Activated CD8-positive, alpha-beta T cell treated with anti-CD3 and anti-CD28 coated beads for 36 hours (primary cell): ENCODE measurements at regions not wholly inside any gene's neighbourhood (a gene's known extent, or its start where the extent isn't known, plus 50 kb on each side); places are given as distances from the start of the nearest gene placed in this dataset.

Experiments used
- ATAC-seq: fragments of 200-7000 bp; cut with Tn5 transposase; one replicate; pipeline ENCODE4 v1.10.0; 2021; ENCODE audit warnings: mild to moderate bottlenecking, moderate library complexity
- CTCF ChIA-PET: fragments of 350-600 bp; sonication (Branson Sonifier 250); formaldehyde crosslinking; loops from one replicate; lab custom pipeline; 2021; ENCODE audit warnings: antibody characterized with exemption; lab: Charles Lee
- POLR2A ChIA-PET: fragments of 350-600 bp; sonication (Branson Sonifier 250); formaldehyde crosslinking; loops from one replicate; lab custom pipeline; 2021; ENCODE audit warnings: antibody characterized with exemption; lab: Charles Lee
- DNase-seq: peaks from one replicate; pipeline ENCODE4 v3.0.0-alpha.2; 2020
- H3K27ac Mint-ChIP-seq: one replicate; pipeline ENCODE4 v1.8.0; 2021; ENCODE audit warnings: mild to moderate bottlenecking, mixed read lengths
- H3K27me3 Mint-ChIP-seq: one replicate; pipeline ENCODE4 v1.8.0; 2021; ENCODE audit warnings: mixed read lengths
- H3K36me3 Mint-ChIP-seq: one replicate; pipeline ENCODE4 v1.8.0; 2021; ENCODE audit warnings: low read depth, mixed read lengths
- H3K4me1 Mint-ChIP-seq: one replicate; pipeline ENCODE4 v1.8.0; 2021; ENCODE audit warnings: low read depth, mixed read lengths
- H3K4me3 Mint-ChIP-seq: one replicate; pipeline ENCODE4 v1.8.0; 2021; ENCODE audit warnings: mild to moderate bottlenecking, moderate library complexity, mixed read lengths
- H3K9me3 Mint-ChIP-seq: one replicate; pipeline ENCODE4 v1.8.0; 2021; ENCODE audit warnings: mixed read lengths
- intact Hi-C: fragments of 100-400 bp; cut with micrococcal nuclease; formaldehyde crosslinking; loops from one replicate; pipeline ENCODE4 v1.10.0; 2022
- TF ChIP-seq, protein P1 (sequence below): fragments of 200-600 bp; IDR thresholded peaks from one replicate; pipeline ENCODE4 v1.8.0; 2022; ENCODE audit warnings: antibody characterized with exemption, mild to moderate bottlenecking

DNA sequence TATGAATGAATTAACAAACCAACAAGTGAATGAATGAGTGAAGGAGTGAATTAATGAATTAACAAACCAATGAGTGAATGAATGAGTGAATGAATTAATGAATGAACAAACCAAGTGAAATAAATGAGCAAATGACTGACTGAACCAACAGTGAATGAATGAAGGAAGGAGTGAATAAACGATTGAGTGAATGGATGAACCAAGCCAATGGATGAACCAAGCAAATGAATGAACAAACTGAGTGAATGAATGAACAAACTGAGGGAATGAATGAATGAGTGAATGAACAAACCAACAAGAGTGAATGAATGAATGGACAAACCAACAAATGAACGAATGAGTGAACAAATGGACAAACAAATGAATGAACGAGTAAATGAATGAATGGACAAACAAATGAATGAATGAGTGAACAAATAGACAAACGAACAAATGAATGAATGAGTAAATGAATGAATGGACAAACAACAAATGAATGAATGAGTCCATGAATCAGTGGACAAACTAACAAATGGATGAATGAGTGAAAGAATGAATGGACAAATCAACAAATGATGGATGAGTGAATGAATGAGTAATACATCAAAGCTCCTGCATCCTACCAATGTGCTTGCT, 69.5 kb downstream of the NPTX2 start:
- POLR2A ChIA-PET = no interaction called here
- no peaks in the 10 kb centered on the region for H3K4me1 Mint-ChIP-seq
- no peak for DNase-seq
- CTCF ChIA-PET = no interaction called here
- TF ChIP-seq, protein P1, sequence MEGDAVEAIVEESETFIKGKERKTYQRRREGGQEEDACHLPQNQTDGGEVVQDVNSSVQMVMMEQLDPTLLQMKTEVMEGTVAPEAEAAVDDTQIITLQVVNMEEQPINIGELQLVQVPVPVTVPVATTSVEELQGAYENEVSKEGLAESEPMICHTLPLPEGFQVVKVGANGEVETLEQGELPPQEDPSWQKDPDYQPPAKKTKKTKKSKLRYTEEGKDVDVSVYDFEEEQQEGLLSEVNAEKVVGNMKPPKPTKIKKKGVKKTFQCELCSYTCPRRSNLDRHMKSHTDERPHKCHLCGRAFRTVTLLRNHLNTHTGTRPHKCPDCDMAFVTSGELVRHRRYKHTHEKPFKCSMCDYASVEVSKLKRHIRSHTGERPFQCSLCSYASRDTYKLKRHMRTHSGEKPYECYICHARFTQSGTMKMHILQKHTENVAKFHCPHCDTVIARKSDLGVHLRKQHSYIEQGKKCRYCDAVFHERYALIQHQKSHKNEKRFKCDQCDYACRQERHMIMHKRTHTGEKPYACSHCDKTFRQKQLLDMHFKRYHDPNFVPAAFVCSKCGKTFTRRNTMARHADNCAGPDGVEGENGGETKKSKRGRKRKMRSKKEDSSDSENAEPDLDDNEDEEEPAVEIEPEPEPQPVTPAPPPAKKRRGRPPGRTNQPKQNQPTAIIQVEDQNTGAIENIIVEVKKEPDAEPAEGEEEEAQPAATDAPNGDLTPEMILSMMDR = no peak
- H3K4me3 Mint-ChIP-seq = no peak overlapping the region
- intact Hi-C loops = no loop called here
- H3K36me3 Mint-ChIP-seq = peaks cover 2% of the 10 kb centered on the region
- peaks cover 4% of the 10 kb centered on the region for H3K27me3 Mint-ChIP-seq
- ATAC-seq = no peak
- H3K9me3 Mint-ChIP-seq = peaks cover 16% of the 10 kb centered on the region
- H3K27ac Mint-ChIP-seq = no peak overlapping the region

DNA sequence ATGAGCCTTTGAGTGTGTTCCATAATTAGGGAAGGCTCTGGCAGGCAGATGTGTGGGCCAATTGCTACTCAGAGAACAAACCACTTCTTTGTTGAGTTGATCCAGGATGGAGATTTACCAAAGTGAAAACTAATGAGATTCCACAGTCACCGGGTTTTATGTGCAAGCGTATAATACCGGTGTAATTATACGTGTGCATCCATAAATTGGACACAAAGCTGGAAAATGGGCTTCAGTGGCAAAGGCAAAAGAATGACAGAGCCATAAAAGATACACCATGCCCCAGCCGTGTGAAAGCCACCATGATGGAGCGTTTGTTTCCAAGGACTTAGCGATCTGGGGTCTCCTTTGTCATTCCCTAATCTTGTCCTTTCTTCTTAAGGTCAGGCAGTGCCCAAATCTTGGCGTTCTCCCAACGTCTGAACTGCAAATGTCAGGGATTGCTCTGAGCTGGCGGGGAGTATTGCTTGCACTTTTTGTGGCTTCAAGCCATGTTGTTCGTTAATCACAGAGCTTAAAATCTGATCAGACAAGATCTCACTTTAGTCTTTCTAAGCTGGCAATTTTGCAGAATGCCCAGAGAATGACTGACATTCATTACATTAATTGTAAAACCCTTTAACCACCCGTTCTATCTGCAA, 70.1 kb downstream of the NPTX2 start:
- Mint-ChIP-seq H3K27me3 (peaks cover 3% of the 10 kb centered on the region), H3K36me3 (peaks cover 2% of the 10 kb centered on the region), H3K4me3 (no peak overlapping the region), H3K27ac (no peak overlapping the region), H3K9me3 (peaks cover 17% of the 10 kb centered on the region), H3K4me1 (no peaks in the 10 kb centered on the region)
- ATAC-seq (no peak), DNase-seq (no peak)
- TF ChIP-seq, protein P1 = no peak
- ChIA-PET POLR2A (interaction anchor here (0.6 kb wide), 1 partner anchor 166 kb away, joined by 3 read pairs; no protein-coding TSS in a partner anchor), CTCF (no interaction called here)
- intact Hi-C loops = no loop called here

DNA sequence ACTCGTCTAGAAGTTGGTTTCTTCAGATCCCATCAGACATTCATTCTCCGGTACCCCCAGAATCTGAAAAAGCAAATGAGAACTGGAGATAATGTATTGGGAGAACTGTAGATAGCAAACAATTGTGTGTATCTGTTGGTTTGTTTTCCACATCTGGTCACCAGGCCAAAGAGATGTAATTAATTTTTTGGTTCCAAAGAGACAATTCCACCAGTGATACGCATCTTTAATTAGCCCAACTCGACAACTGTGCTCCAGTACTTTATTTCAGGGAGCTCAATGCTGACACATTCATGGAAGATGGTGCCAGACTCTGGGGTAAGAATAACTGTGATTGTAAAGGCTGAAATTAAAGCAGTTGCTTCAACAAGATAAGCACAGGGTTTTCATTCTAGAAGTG, 74.5 kb downstream of the NPTX2 start:
- Mint-ChIP-seq H3K4me1 (no peaks in the 10 kb centered on the region), H3K27me3 (peaks cover 2% of the 10 kb centered on the region), H3K4me3 (no peak overlapping the region), H3K27ac (no peak overlapping the region), H3K9me3 (peaks cover 11% of the 10 kb centered on the region), H3K36me3 (peaks cover 2% of the 10 kb centered on the region)
- TF ChIP-seq, protein P1 = no peak
- DNase-seq (no peak), ATAC-seq (no peak)
- ChIA-PET POLR2A (no interaction called here), CTCF (interaction anchor here (1.2 kb wide), 1 partner anchor 54 kb away, joined by 4 read pairs; no protein-coding TSS in a partner anchor)
- intact Hi-C loops = no loop called here

DNA sequence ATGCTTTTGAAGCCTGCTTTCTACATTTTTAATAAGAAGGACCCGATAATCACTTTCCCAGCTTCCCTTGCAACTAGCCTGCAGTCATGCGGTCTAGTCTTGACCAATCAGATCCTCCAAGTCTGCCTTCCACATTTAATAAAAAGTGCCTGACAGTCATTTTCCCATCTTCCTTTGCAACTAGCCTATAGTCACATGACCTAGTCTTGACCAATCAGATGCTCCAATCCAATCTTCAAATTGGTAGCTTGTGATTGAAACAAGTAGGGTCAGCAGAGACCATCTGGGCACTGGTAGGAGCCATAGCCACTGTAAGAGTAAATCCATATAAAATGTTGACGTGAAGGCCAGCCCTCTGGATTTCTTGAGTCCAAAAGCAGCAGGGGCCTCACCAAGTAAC, 80.0 kb downstream of the NPTX2 start:
- ChIA-PET POLR2A (no interaction called here), CTCF (interaction anchor here (0.6 kb wide), 1 partner anchor 72 kb away, joined by 3 read pairs; no protein-coding TSS in a partner anchor)
- no peak for ATAC-seq
- intact Hi-C loops = no loop called here
- Mint-ChIP-seq H3K27me3 (peaks cover 2% of the 10 kb centered on the region), H3K27ac (no peak overlapping the region), H3K36me3 (no peaks in the 10 kb centered on the region), H3K4me1 (no peaks in the 10 kb centered on the region), H3K9me3 (peaks cover 5% of the 10 kb centered on the region), H3K4me3 (no peak overlapping the region)
- TF ChIP-seq, protein P1 = no peak
- DNase-seq = no peak
